Prostate gland (tissue), 2 donors: ENCODE measurements at regions not wholly inside any gene's neighbourhood (a gene's known extent, or its start where the extent isn't known, plus 50 kb on each side); places are given as distances from the start of the nearest gene placed in this dataset.
A peak's percentile ranks its signal among the peaks of the same experiment; 100 is the strongest.

Experiments
- DNase-seq: peaks from one replicate; pipeline ENCODE4 v3.0.0-alpha.2; 2019; ENCODE audit warnings: low spot score
- H3K27ac ChIP-seq, 2 donors: fragments of 200-600 bp; sonication (generic); 2 replicates each; pipeline ENCODE4 v1.5.1; 2017 to 2019
- H3K27me3 ChIP-seq: fragments of 200-600 bp; sonication (generic); replicated peaks from 2 replicates; pipeline ENCODE4 v1.5.1; 2019; ENCODE audit not compliant: insufficient read depth
- H3K36me3 ChIP-seq, 2 donors: fragments of 200-600 bp; sonication (generic); 1 replicate in 1 of 2; 2 replicates in 1 of 2; pipeline versions ENCODE4 v1.5.1 to v1.8.1; 2017 to 2019
- H3K4me1 ChIP-seq: fragments of 200-600 bp; sonication (generic); replicated peaks from 2 replicates; pipeline ENCODE4 v1.5.1; 2019
- H3K4me3 ChIP-seq, 2 donors: fragments of 200-600 bp; sonication (generic); 2 replicates each; pipeline ENCODE4 v1.5.1; 2017 to 2019
- H3K9me3 ChIP-seq: fragments of 200-600 bp; sonication (generic); 2 replicates; pipeline ENCODE4 v1.5.1; 2017
- CTCF ChIP-seq, 4 experiments: fragments of 200-600 bp in 2 of 4; fragments of 450-650 bp in 2 of 4; sonication (generic) in 2 of 4; IDR thresholded peaks; 1 replicate in 3 of 4; 2 replicates in 1 of 4; pipeline ENCODE4 v1.5.1; 2016 to 2019; ENCODE audit warnings: antibody characterized with exemption in 4 of 4, mild to moderate bottlenecking in 2 of 4, moderate library complexity in 2 of 4
- POLR2A ChIP-seq: fragments of 450-650 bp; IDR thresholded peaks from one replicate; pipeline ENCODE4 v1.6.1; 2016; ENCODE audit warnings: antibody characterized with exemption, mild to moderate bottlenecking
- POLR2AphosphoS5 ChIP-seq: sonication (generic); formaldehyde crosslinking; IDR thresholded peaks from one replicate; pipeline ENCODE4 v1.6.1; 2017; ENCODE audit warnings: antibody characterized with exemption
- WGBS: methylation state at CpG from one replicate; pipeline ENCODE4 v1.1.5; 2018; 5-methylcytosine and 5-hydroxymethylcytosine counted together
- intact Hi-C: fragments of 100-400 bp; cut with DNase I; formaldehyde crosslinking; loops from one replicate; pipeline ENCODE4 v1.14.2; 2022

GRCh38 chr9:108056084-108056804, 566.7 kb upstream of the KLF4 start:
- no peak overlapping the region for H3K27ac ChIP-seq
- intact Hi-C loops = loop anchor here (5.0 kb wide), 2 partner anchors 86 to 304 kb away; no protein-coding TSS in a partner anchor
- TF ChIP-seq POLR2AphosphoS5 = no peak
- no peak for TF ChIP-seq CTCF (IDR thresholded peaks at IDR 0.05)
- TF ChIP-seq POLR2A = no peak

GRCh38 chr9:108054131-108054630, 564.6 kb upstream of the KLF4 start:
- 40% methylated on average over 3 of the region's 3 CpGs for WGBS
- Histone ChIP-seq H3K4me3 (no peak overlapping the region), H3K4me1 (peaks cover 3% of the 10 kb centered on the region), H3K36me3 (no peaks in the 10 kb centered on the region), H3K9me3 (no peaks in the 10 kb centered on the region), H3K27ac (peak overlapping the region in 1 of 2 donors; percentile 2), H3K27me3 (no peaks in the 10 kb centered on the region)
- no peak for TF ChIP-seq POLR2AphosphoS5
- no peak for TF ChIP-seq CTCF (IDR thresholded peaks at IDR 0.05)
- no peak for TF ChIP-seq POLR2A
- DNase-seq = no peak
- intact Hi-C loops = loop anchor here (5.0 kb wide), 2 partner anchors 417 to 562 kb away; no protein-coding TSS in a partner anchor

More at GRCh38 chr9:108056084-108056804, 566.7 kb upstream of the KLF4 start:
- H3K9me3 ChIP-seq = no peaks in the 10 kb centered on the region
- peaks cover 3% of the 10 kb centered on the region for H3K4me1 ChIP-seq
- DNase-seq = no peak
- 67% methylated on average over 6 of the region's 6 CpGs for WGBS
- H3K27me3 ChIP-seq = no peaks in the 10 kb centered on the region
- no peaks in the 10 kb centered on the region for H3K36me3 ChIP-seq
- no peak overlapping the region for H3K4me3 ChIP-seq

- intact Hi-C loops = loop anchor here (5.0 kb wide), 2 partner anchors 416 to 561 kb away; no protein-coding TSS in a partner anchor
- DNase-seq = peak; percentile 88
- TF ChIP-seq CTCF (IDR thresholded peaks at IDR 0.05) (no peak), POLR2AphosphoS5 (peak; percentile 76)
- Histone ChIP-seq H3K4me1 (peaks cover 3% of the 10 kb centered on the region), H3K4me3 (no peak overlapping the region), H3K27ac (peak overlapping the region; percentile 2 to 10), H3K9me3 (no peaks in the 10 kb centered on the region), H3K27me3 (no peaks in the 10 kb centered on the region), H3K36me3 (no peaks in the 10 kb centered on the region)
- 12% methylated on average over 12 of the region's 12 CpGs for whole genome bisulfite sequencing
Measured at GRCh38 chr9:108053555-108054061, 564.0 kb upstream of the KLF4 start.

GRCh38 chr9:108052431-108053080, 563.0 kb upstream of the KLF4 start:
- WGBS = 89% methylated on average over 7 of the region's 7 CpGs
- H3K9me3 ChIP-seq = no peaks in the 10 kb centered on the region
- H3K4me1 ChIP-seq = peaks cover 3% of the 10 kb centered on the region
- H3K4me3 ChIP-seq = no peak overlapping the region
- TF ChIP-seq POLR2AphosphoS5 = no peak
- no peak for TF ChIP-seq POLR2A
- TF ChIP-seq CTCF (IDR thresholded peaks at IDR 0.05) = no peak
- no peak for DNase-seq
- intact Hi-C loops = loop anchor here (5.0 kb wide), 2 partner anchors 415 to 560 kb away; no protein-coding TSS in a partner anchor
- no peaks in the 10 kb centered on the region for H3K27me3 ChIP-seq
- no peaks in the 10 kb centered on the region for H3K36me3 ChIP-seq
- no peak overlapping the region for H3K27ac ChIP-seq
